GM21447 (cell line): ENCODE measurements at regions not wholly inside any gene's neighbourhood (a gene's known extent, or its start where the extent isn't known, plus 50 kb on each side); places are given as distances from the start of the nearest gene placed in this dataset.
"Not testable (repeated sequence)": the region's sequence is repeated elsewhere in the genome, so short reads cannot be mapped to it uniquely, and the experiment has no call there.

ENCODE experiments used
- ATAC-seq: cut with Tn5 transposase; IDR thresholded peaks from one replicate; pipeline ENCODE4 v1.9.1; 2021; ENCODE audit not compliant: unreplicated experiment

- ATAC-seq: not testable (repeated sequence)
Observed at GRCh38 chr7:89616829-89617228, 537.4 kb upstream of the STEAP1 start.

DNA sequence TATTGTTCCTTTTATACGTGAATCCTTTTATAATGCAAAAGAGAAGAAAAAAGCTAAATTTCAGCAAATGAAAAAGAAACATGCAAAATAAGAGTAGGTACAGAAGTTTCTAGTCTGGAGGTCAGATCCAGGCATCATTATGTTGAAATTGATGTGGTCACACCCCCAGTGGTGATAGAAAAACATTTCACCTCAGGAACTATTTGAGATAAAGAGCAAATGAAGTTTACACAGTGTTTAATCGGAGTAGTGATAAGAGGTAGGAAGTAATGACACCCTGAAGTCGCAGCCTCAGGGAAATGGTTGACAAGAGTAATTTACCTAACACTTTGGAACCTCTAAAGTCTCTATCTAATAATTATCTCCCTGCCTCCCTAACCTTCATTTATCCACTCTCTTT lies 536.0 kb upstream of the STEAP1 start:
- ATAC-seq: no peak

- ATAC-seq: no peak
Observed at GRCh38 chr7:89621925-89622641, 532.2 kb upstream of the STEAP1 start.

DNA sequence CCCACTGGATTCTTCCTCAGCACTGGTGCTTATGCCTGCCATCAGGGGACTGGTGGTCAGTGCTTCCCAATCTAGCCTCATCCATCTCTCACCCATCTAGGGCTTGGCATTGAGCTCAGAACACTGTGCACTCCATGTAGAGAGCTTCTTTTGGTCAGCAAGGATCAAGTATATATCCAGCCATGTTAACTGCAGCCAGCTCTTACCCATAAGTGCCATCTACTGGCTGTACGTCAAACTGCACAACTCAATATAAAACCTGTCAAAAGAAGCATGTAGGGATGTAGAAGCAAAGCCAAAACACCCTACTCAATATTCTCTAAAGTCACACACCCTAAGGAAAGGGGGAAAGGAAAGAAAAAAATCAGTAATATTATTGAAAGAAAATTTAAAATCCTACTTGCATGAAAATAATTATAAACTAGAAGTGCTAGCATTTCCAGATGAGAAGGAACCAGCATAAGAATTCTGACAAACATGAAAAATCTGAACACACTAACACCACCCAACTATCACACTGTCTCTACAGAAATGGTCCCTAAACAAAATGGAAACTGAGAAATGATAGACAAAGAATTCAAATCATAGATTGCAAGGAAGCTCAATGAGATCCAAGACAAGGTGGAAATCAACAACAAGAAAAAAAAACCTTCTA lies 531.1 kb upstream of the STEAP1 start:
- ATAC-seq: peak; percentile 84

DNA sequence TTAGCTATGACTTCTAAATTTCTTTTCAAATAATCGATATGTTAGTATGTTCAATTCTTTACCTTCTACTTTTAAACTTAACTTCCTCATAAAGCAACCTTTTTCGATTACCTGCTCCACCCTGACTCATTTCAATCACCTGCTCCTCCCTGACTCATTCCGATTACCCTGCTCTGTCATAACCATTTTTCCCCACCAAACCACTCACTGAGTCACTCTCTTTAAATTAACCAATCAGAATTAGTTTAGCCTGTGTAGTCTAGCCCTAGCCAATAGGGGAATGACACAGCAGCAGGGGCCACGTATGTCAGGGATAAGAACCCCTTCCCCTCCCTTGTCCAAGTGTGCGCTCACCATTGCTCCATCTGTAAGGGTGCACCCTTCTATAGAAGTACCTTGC lies 530.1 kb upstream of the STEAP1 start:
- not testable (repeated sequence) for ATAC-seq

- no peak for ATAC-seq
Observed at GRCh38 chr7:89648509-89648908, 505.8 kb upstream of the STEAP1 start.

DNA sequence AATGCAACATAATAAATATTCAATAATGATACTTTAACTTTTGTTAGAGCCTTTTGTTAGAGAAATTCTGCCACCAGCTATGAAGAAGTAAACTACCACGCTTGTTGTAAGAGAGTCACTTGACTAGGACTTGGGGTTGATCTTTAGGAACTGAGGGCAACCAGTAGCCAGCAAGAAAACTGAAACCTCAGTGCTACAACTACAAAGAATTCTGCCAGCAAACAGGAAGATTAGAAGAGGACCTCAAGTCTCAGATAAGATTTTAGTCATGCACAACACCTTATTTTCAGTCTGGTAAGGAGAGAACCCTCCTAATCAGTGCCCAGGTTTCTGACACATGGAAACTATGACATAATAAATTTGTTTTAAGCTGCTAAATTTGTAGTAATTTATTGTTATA lies 498.3 kb upstream of the STEAP1 start:
- ATAC-seq: no peak

- no peak for ATAC-seq
Observed at GRCh38 chr7:89661876-89662275, 492.4 kb upstream of the STEAP1 start.

- ATAC-seq: no peak
Observed at GRCh38 chr7:89666136-89666835, 488.0 kb upstream of the STEAP1 start.

- no peak for ATAC-seq
Observed at GRCh38 chr7:89680161-89680560, 474.1 kb upstream of the STEAP1 start.

GRCh38 chr7:89681448-89681847 lies 472.8 kb upstream of the STEAP1 start:
- ATAC-seq: no peak

DNA sequence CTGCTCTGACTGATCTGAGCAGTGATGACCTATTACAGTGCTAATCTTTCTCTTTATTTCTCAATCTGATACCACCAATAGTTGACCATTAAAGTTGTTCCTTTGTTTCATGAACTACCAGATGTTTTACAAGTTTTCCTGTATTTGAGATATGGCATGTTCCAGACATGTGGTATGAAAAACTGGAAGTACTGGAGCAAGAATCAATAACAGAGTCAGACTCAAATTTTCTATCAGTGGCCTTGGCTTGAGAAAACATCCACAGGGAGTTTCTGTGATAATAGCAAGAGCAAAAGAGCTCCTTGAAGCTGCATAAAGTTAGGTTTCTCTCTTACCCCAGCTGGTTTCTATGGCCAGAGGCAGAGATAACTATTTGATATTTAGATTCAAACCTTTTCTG lies 469.0 kb upstream of the STEAP1 start:
- no peak for ATAC-seq

GRCh38 chr7:89687211-89687610 lies 467.1 kb upstream of the STEAP1 start:
- no peak for ATAC-seq

DNA sequence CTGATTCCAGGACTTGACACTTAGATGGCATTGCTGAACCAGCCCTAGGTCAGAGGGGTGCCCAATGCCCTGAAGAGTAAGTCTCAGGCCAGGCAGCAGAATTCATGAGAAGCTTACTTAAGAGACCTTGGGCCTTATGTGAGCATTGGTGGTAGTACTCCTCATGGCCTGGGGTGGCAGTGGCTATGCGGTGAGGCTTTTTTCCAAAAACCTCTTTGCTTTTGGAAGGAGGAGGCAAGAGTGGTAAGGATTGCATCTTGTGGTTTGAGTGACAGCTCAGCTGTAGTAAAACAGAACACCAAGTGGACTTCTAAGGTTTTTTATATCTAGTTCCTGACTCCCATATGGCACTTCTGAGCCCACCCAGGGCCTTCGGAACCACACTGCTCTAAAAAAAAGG lies 459.0 kb upstream of the STEAP1 start:
- no peak for ATAC-seq

DNA sequence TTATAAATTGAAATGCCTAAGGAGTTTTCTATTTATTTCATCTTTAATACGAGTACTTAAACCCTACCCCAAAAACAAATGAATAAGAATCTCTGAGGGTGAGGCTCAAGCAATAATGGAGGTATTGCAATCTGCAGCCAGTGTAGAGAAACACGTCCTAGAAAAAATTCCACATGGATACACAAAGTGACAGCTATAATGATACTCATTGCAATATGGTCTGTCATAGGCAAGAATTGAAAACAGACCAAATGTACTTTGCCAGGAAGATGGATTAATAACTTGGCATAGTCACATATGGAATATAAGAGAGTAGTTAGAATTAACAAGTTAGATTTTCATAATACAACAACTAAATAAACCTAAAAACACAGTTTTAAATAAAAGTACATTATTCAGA lies 440.1 kb upstream of the STEAP1 start:
- no peak for ATAC-seq

DNA sequence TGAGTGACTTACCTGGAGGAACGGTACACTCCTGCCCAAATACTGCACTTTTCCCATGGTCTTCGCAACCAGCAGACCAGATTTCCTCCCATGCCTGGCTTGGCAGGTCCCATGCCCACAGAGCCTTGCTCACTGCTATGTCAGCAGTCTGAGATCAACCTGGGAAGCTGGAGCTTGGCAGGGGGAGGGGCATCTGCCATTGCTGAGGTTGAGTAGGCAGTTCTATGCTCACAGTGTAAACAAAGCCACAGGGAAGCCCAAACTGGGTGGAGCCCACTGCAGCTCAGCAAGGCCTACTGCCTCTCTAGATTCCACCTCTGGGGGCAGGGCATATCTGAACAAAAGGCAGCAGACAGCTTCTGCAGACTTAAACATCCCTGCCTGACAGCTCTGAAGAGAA lies 435.3 kb upstream of the STEAP1 start:
- ATAC-seq: not testable (repeated sequence)

GRCh38 chr7:89728481-89728880 lies 425.8 kb upstream of the STEAP1 start:
- no peak for ATAC-seq

DNA sequence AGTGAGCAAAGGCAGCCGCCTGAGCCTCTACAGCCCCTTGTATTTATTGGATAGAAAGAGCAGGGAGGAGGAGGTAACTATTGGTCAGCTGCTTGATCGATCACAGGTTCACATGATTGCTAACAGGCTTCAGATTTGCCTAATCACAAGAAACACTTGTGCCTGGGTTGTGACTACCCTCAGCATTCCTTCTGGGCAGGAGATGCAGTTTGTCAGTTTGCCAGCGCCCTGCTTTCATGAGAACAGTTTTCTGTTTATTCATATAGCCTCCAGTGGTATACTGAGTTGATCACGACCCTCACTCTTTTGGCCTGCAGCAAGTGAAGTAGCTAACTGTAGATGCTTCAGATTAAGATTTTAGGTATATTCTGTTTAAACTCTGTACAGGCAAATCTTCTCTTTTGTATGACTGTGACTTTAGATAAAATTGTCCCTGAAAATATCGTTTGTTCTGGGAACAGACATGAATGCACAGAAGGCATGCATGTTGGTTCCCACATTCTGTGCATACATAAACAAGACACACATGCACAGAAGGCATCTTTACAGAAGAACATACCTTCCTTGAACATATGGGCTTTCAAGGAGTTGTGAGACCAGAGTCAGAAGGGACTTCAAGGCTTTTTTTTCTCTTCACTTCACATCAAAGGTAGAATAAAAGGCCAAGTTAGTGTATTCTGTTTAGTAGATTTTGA lies 422.4 kb upstream of the STEAP1 start:
- no peak for ATAC-seq

DNA sequence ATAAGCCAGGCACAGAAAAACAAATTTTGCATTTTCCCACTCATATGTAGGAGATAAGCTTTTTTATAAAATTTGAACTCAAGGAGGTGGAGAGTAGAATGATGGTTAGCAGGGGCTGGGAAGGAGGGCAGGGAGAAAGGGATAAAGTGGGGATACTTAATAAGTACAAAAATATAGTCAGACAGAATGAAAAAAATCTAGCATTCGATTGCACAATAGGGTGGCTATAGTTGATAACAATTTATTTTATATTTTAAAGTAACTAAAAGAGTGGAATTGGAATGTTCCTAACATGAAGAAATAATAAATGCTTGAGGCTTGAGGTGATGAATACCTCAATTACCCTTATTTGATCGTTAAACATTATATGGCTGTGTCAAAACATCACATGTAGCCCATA lies 415.7 kb upstream of the STEAP1 start:
- no peak for ATAC-seq

DNA sequence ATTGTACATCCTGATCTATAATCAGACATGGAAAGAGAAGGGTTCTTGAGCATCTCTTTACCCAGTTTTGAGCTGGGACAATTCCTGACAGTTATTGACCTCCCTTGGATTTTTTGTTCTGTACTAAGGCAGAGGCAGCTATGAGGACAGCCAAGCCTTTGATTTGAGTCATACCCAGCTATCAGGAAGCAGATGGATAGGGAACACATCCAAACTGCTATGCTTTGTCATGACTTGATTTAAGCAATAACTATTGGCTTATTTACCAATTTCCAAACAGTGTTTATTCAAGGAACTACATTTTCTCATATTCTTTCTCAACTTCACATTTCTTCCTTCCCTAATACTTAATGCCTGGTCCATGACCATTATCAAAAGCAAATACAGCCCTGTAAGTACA lies 396.4 kb upstream of the STEAP1 start:
- no peak for ATAC-seq

GRCh38 chr7:89760690-89761089 lies 393.6 kb upstream of the STEAP1 start:
- ATAC-seq: no peak

- ATAC-seq: no peak
Observed at GRCh38 chr7:89761173-89761572, 393.1 kb upstream of the STEAP1 start.
